Body of pancreas (tissue), 4 donors: ENCODE measurements at regions not wholly inside any gene's neighbourhood (a gene's known extent, or its start where the extent isn't known, plus 50 kb on each side); places are given as distances from the start of the nearest gene placed in this dataset.

ENCODE experiments used
- ATAC-seq: fragments of 150-250 bp; one replicate; pipeline ENCODE4 v1.9.1; 2016
- DNase-seq, 4 donors: peaks; one replicate each; pipeline ENCODE4 v3.0.0-alpha.2; 2019
- H3K27ac ChIP-seq, 4 donors: fragments of 200-600 bp; sonication (generic); 1 replicate in 3 of 4; 2 replicates in 1 of 4; pipeline versions ENCODE4 v1.5.1 to v1.6.1; 2016 to 2019; ENCODE audit warnings: mild to moderate bottlenecking in 1 of 4, mixed read lengths in 1 of 4, moderate library complexity in 1 of 4
- H3K27me3 ChIP-seq, 2 donors: fragments of 200-600 bp; sonication (generic); one replicate each; pipeline ENCODE4 v1.6.0; 2016; ENCODE audit warnings: mild to moderate bottlenecking in 1 of 2
- H3K36me3 ChIP-seq, 2 donors: fragments of 200-600 bp; sonication (generic); replicated peaks in 1 of 2; 2 replicates each; pipeline ENCODE4 v1.5.1; 2016; ENCODE audit warnings: low read depth in 2 of 2; ENCODE audit not compliant: insufficient read depth in 1 of 2
- H3K4me1 ChIP-seq: fragments of 200-600 bp; sonication (generic); one replicate; pipeline ENCODE4 v1.6.0; 2016
- H3K4me3 ChIP-seq, 2 donors: fragments of 200-600 bp; sonication (generic); 1 replicate in 1 of 2; 2 replicates in 1 of 2; pipeline ENCODE4 v1.5.1; 2016 to 2019
- H3K9me3 ChIP-seq, 3 donors: fragments of 200-600 bp; sonication (generic); 1 replicate in 2 of 3; 2 replicates in 1 of 3; pipeline ENCODE4 v1.5.1; 2016
- CTCF ChIP-seq, 7 experiments: fragments of 450-650 bp in 4 of 7; fragments of 200-600 bp in 3 of 7; sonication (generic) in 3 of 7; IDR thresholded peaks; one replicate each; pipeline ENCODE4 v1.5.1; 2016 to 2019; ENCODE audit warnings: antibody characterized with exemption in 7 of 7
- POLR2A ChIP-seq, 3 donors: fragments of 450-650 bp; IDR thresholded peaks; one replicate each; pipeline ENCODE4 v1.6.1; 2016; ENCODE audit warnings: antibody characterized with exemption in 3 of 3, mild to moderate bottlenecking in 2 of 3
- WGBS, 2 donors: methylation state at CpG; one replicate each; pipeline ENCODE4 v1.1.5; 2017; 5-methylcytosine and 5-hydroxymethylcytosine counted together
- intact Hi-C: fragments of 100-400 bp; cut with DNase I; formaldehyde crosslinking; loops from one replicate; pipeline ENCODE4 v1.15.1; 2023

- Histone ChIP-seq H3K4me1 (no peaks in the 10 kb centered on the region), H3K27ac (no peak overlapping the region), H3K36me3 (no peaks in the 10 kb centered on the region), H3K4me3 (no peak overlapping the region), H3K9me3 (no peaks in the 10 kb centered on the region), H3K27me3 (no peaks in the 10 kb centered on the region)
- intact Hi-C loops: no loop called here
- DNase-seq (no peak), ATAC-seq (no peak)
- TF ChIP-seq POLR2A (IDR thresholded peaks at IDR 0.05) (no peak), CTCF (IDR thresholded peaks at IDR 0.05) (no peak)
Measured at GRCh38 chr17:69874175-69874670, 200.8 kb upstream of the KCNJ16 start.

- ATAC-seq: no peak
- TF ChIP-seq CTCF (IDR thresholded peaks at IDR 0.05) (no peak), POLR2A (IDR thresholded peaks at IDR 0.05) (no peak)
- no peaks in the 10 kb centered on the region for H3K36me3 ChIP-seq
- H3K9me3 ChIP-seq: no peaks in the 10 kb centered on the region
- DNase-seq: no peak
- H3K4me3 ChIP-seq: no peak overlapping the region
- no peak overlapping the region for H3K27ac ChIP-seq
- no peaks in the 10 kb centered on the region for H3K27me3 ChIP-seq
- intact Hi-C loops: no loop called here
- no peaks in the 10 kb centered on the region for H3K4me1 ChIP-seq
Measured at GRCh38 chr17:69876757-69877156, 198.3 kb upstream of the KCNJ16 start.

- Histone ChIP-seq H3K27me3 (no peaks in the 10 kb centered on the region), H3K9me3 (no peaks in the 10 kb centered on the region), H3K4me3 (no peak overlapping the region), H3K4me1 (no peaks in the 10 kb centered on the region), H3K27ac (no peak overlapping the region), H3K36me3 (no peaks in the 10 kb centered on the region)
- TF ChIP-seq CTCF (IDR thresholded peaks at IDR 0.05): no peak
- no peak for TF ChIP-seq POLR2A (IDR thresholded peaks at IDR 0.05)
- intact Hi-C loops: no loop called here
- 83 to 91% methylated on average over 2 of the region's 2 CpGs for WGBS, 2 donors
- ATAC-seq: no peak
- no peak for DNase-seq
Measured at GRCh38 chr17:69878661-69879060, 196.4 kb upstream of the KCNJ16 start.

- ATAC-seq (no peak), DNase-seq (no peak)
- WGBS, 2 donors: 51 to 67% methylated on average over 1 of the region's 1 CpG
- Histone ChIP-seq H3K4me3 (no peak overlapping the region), H3K4me1 (no peaks in the 10 kb centered on the region), H3K27me3 (no peaks in the 10 kb centered on the region), H3K27ac (no peak overlapping the region), H3K36me3 (no peaks in the 10 kb centered on the region), H3K9me3 (no peaks in the 10 kb centered on the region)
- intact Hi-C loops: no loop called here
- TF ChIP-seq POLR2A (IDR thresholded peaks at IDR 0.05): no peak
- TF ChIP-seq CTCF (IDR thresholded peaks at IDR 0.05): no peak
Measured at GRCh38 chr17:69879576-69879975, 195.4 kb upstream of the KCNJ16 start.

- H3K27me3 ChIP-seq: no peaks in the 10 kb centered on the region
- no peaks in the 10 kb centered on the region for H3K36me3 ChIP-seq
- no peak for ATAC-seq
- intact Hi-C loops: no loop called here
- TF ChIP-seq POLR2A (IDR thresholded peaks at IDR 0.05) (no peak), CTCF (IDR thresholded peaks at IDR 0.05) (no peak)
- H3K4me3 ChIP-seq: no peak overlapping the region
- 85% methylated on average over 4 of the region's 4 CpGs for WGBS, 2 donors
- DNase-seq: no peak
- no peaks in the 10 kb centered on the region for H3K4me1 ChIP-seq
- H3K27ac ChIP-seq: no peak overlapping the region
- no peaks in the 10 kb centered on the region for H3K9me3 ChIP-seq
Measured at GRCh38 chr17:69880591-69881112, 194.4 kb upstream of the KCNJ16 start.
